Calu3 (cell line): ENCODE measurements at regions not wholly inside any gene's neighbourhood (a gene's known extent, or its start where the extent isn't known, plus 50 kb on each side); places are given as distances from the start of the nearest gene placed in this dataset.

Experiments
- BruUV-seq: library from RNA; stranded (reverse); fragments of 400-500 nt; replicated peaks from 2 replicates; lab custom pipeline; 2021; lab: Mats Ljungman, UMichigan
- CTCF ChIA-PET: fragments of 300-600 bp; sonication (Branson Sonifier 250); formaldehyde crosslinking; loops from one replicate; lab custom pipeline; 2022; ENCODE audit warnings: antibody characterized with exemption; lab: Charles Lee
- DNase-seq: peaks from one replicate; pipeline ENCODE4 v3.0.0; 2022
- H3K27ac Mint-ChIP-seq: one replicate; pipeline ENCODE4 v1.8.0; 2022; ENCODE audit warnings: mixed read lengths; ENCODE audit not compliant: unreplicated experiment
- H3K27me3 Mint-ChIP-seq: one replicate; pipeline ENCODE4 v1.8.0; 2022; ENCODE audit warnings: mixed read lengths; ENCODE audit not compliant: unreplicated experiment
- H3K36me3 Mint-ChIP-seq: one replicate; pipeline ENCODE4 v1.8.0; 2022; ENCODE audit warnings: mild to moderate bottlenecking, moderate library complexity, mixed read lengths; ENCODE audit not compliant: insufficient read depth, unreplicated experiment
- H3K4me1 Mint-ChIP-seq: one replicate; pipeline ENCODE4 v1.8.0; 2022; ENCODE audit warnings: mild to moderate bottlenecking, low read depth, mixed read lengths; ENCODE audit not compliant: unreplicated experiment
- H3K4me3 Mint-ChIP-seq: one replicate; pipeline ENCODE4 v1.8.0; 2022; ENCODE audit warnings: mild to moderate bottlenecking, low read depth, moderate library complexity, mixed read lengths; ENCODE audit not compliant: unreplicated experiment
- H3K9me3 Mint-ChIP-seq: one replicate; pipeline ENCODE4 v1.8.0; 2022; ENCODE audit warnings: low read depth, mixed read lengths; ENCODE audit not compliant: unreplicated experiment
- intact Hi-C: fragments of 100-400 bp; cut with micrococcal nuclease; formaldehyde crosslinking; loops from one replicate; pipeline ENCODE4 v1.10.0; 2022; ENCODE audit not compliant: unreplicated experiment
- TF ChIP-seq, protein P1 (sequence below): fragments of 200-600 bp; IDR thresholded peaks from one replicate; pipeline ENCODE4 v1.8.0; 2022; ENCODE audit warnings: antibody characterized with exemption; ENCODE audit not compliant: unreplicated experiment

DNA sequence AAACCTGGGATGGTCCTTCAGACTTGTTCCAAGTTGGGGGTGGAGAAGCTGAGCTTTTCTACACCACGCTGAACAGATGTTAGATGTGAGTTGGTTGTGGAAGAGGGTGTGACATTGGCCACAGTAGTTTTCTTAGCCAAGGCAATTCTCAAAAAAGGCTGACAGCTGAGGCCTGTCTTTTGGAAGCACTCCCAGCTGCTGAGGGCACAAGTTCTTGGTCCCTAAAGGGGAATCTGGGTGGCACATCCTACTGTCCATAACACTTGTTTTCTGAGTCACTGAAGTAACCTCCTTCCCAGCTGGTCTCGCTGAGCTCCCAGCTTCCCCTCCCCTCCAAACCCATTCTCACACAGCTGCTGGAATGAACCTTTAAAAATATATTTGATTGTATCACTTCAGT, 375.7 kb upstream of the KIRREL3 start:
- TF ChIP-seq, protein P1, sequence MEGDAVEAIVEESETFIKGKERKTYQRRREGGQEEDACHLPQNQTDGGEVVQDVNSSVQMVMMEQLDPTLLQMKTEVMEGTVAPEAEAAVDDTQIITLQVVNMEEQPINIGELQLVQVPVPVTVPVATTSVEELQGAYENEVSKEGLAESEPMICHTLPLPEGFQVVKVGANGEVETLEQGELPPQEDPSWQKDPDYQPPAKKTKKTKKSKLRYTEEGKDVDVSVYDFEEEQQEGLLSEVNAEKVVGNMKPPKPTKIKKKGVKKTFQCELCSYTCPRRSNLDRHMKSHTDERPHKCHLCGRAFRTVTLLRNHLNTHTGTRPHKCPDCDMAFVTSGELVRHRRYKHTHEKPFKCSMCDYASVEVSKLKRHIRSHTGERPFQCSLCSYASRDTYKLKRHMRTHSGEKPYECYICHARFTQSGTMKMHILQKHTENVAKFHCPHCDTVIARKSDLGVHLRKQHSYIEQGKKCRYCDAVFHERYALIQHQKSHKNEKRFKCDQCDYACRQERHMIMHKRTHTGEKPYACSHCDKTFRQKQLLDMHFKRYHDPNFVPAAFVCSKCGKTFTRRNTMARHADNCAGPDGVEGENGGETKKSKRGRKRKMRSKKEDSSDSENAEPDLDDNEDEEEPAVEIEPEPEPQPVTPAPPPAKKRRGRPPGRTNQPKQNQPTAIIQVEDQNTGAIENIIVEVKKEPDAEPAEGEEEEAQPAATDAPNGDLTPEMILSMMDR, result no peak

DNA sequence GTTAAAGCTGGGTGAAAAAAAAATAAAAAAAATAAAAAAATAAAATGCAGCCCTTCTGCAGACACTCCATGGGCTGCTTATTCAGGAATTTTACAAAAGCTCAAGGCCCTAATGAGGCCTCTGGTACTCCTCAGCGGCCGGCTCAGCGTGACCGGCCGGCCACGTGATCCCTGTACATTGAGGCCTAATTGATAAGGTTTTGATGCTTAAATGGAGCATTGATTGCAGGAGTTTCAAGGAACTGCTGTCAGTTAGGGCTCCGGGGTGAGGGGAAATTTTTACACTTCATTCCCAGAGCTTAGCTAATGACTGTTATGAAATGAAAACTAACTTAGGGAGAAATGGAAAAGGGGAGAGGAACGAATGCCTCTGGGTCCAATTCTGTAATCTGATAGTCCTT, 368.8 kb upstream of the KIRREL3 start:
- no peak overlapping the region for H3K4me3 Mint-ChIP-seq
- no peaks in the 10 kb centered on the region for H3K4me1 Mint-ChIP-seq
- H3K27me3 Mint-ChIP-seq, result no peaks in the 10 kb centered on the region
- CTCF ChIA-PET, result no interaction called here
- H3K9me3 Mint-ChIP-seq, result peaks cover 5% of the 10 kb centered on the region
- H3K36me3 Mint-ChIP-seq, result no peaks in the 10 kb centered on the region
- TF ChIP-seq, protein P1, result no peak
- BruUV-seq, result no TSS peak
- no peak overlapping the region for H3K27ac Mint-ChIP-seq
- intact Hi-C loops, result no loop called here
- no peak for DNase-seq

More for the DNA sequence above, 375.7 kb upstream of the KIRREL3 start:
- H3K27ac Mint-ChIP-seq, result no peak overlapping the region
- no TSS peak for BruUV-seq
- intact Hi-C loops, result no loop called here
- no peaks in the 10 kb centered on the region for H3K27me3 Mint-ChIP-seq
- H3K4me3 Mint-ChIP-seq, result no peak overlapping the region
- H3K36me3 Mint-ChIP-seq, result no peaks in the 10 kb centered on the region
- no peak for DNase-seq
- peaks cover 8% of the 10 kb centered on the region for H3K9me3 Mint-ChIP-seq
- H3K4me1 Mint-ChIP-seq, result no peaks in the 10 kb centered on the region
- CTCF ChIA-PET, result no interaction called here

DNA sequence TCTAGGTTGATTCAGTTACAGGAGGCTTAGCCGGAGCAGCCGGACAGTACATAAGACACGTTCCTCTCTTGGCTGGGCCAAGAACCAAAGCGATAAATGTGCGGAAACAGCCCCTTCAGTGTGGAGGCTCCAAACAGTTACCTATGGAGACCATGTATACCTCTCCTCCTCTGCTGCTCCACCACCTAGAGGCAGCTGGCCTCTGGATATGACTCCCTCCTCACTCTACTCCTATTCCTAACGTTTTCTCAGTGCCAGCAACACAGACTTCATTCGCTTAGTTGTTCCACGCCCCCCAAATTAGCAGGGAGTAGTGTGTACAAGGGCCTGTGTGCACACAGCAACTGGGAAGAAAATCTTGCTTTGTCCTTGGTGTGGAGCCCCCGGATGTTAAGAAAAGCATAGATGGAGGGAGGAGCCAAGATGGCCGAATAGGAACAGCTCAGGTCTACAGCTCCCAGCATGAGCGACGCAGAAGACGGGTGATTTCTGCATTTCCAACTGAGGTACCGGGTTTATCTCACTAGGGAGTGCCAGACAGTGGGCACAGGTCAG, 362.3 kb upstream of the KIRREL3 start:
- Mint-ChIP-seq H3K4me3 (no peak overlapping the region), H3K36me3 (no peaks in the 10 kb centered on the region), H3K4me1 (no peaks in the 10 kb centered on the region), H3K27me3 (no peaks in the 10 kb centered on the region), H3K27ac (no peak overlapping the region), H3K9me3 (peaks cover 9% of the 10 kb centered on the region)
- TF ChIP-seq, protein P1, result no peak
- CTCF ChIA-PET, result no interaction called here
- intact Hi-C loops, result no loop called here
- DNase-seq, result no peak
- no TSS peak for BruUV-seq

- Mint-ChIP-seq H3K4me3 (no peak overlapping the region), H3K4me1 (no peaks in the 10 kb centered on the region), H3K9me3 (peaks cover 9% of the 10 kb centered on the region), H3K27me3 (no peaks in the 10 kb centered on the region), H3K36me3 (no peaks in the 10 kb centered on the region), H3K27ac (no peak overlapping the region)
- DNase-seq, result no peak
- TF ChIP-seq, protein P1, result no peak
- intact Hi-C loops, result no loop called here
- BruUV-seq, result no TSS peak
- CTCF ChIA-PET, result no interaction called here
These were observed 357.6 kb upstream of the KIRREL3 start for GRCh38 chr11:127358160-127358559.
